HepG2 (cell line): ENCODE measurements at regions not wholly inside any gene's neighbourhood (a gene's known extent, or its start where the extent isn't known, plus 50 kb on each side); places are given as distances from the start of the nearest gene placed in this dataset.

Experiments used
- EZH2 ChIP-seq: conservative IDR thresholded peaks from 2 replicates; pipeline ENCODE4 v1.6.1; 2012; ENCODE audit warnings: mild to moderate bottlenecking, low read depth, low read length, moderate library complexity
- NFIC ChIP-seq: IDR thresholded peaks from 2 replicates; pipeline ENCODE4 v1.6.1; 2012; ENCODE audit warnings: mild to moderate bottlenecking, low read length, inconsistent platforms
- TEAD2 ChIP-seq: sonication (generic); formaldehyde crosslinking; IDR thresholded peaks from 2 replicates; pipeline ENCODE4 v1.9.0; 2021; ENCODE audit warnings: missing genetic modification reagents

DNA sequence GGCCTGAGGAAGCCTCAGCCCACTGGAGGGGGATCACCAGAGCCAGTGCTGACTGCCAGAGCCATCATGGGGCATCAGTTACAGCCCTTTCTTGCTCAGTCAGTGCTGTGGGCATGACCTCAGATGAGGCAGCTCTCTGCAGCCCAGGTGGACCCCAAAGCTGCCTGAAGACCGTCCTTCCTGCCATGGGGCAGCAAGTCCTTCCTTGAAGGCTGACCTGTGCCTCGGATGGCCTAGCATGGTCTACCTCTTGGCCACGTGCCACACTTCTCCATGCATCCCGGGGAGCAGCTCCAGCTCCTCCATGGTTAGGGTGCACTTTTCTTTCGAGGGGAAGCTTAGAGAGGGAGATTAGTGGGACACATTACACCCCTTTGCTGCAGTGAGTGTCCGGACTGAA lies 233.4 kb downstream of the VAPA start:
- no peak for TF ChIP-seq NFIC
- TF ChIP-seq EZH2, result no peak
- no peak for TF ChIP-seq TEAD2 (CRISPR knock-in tag)
